CD4-positive, alpha-beta T cell treated with Interleukin-10 for 1 hour (primary cell): ENCODE measurements at regions not wholly inside any gene's neighbourhood (a gene's known extent, or its start where the extent isn't known, plus 50 kb on each side); places are given as distances from the start of the nearest gene placed in this dataset.

Source experiments
- DNase-seq: peaks from one replicate; pipeline ENCODE4 v3.0.0-alpha.2; 2020

GRCh38 chr6:79762370-79762769, 131.2 kb downstream of the SH3BGRL2 start:
- DNase-seq = no peak

GRCh38 chr6:79756496-79756895, 125.4 kb downstream of the SH3BGRL2 start:
- no peak for DNase-seq

- DNase-seq = no peak
These were observed 124.8 kb downstream of the SH3BGRL2 start for GRCh38 chr6:79755967-79756366.
